Gastrocnemius medialis (tissue), 4 donors: ENCODE measurements at regions not wholly inside any gene's neighbourhood (a gene's known extent, or its start where the extent isn't known, plus 50 kb on each side); places are given as distances from the start of the nearest gene placed in this dataset.

Experiments used
- ATAC-seq, 2 donors: fragments of 150-250 bp; one replicate each; pipeline ENCODE4 v1.9.1; 2016
- DNase-seq, 2 donors: peaks; one replicate each; pipeline ENCODE4 v3.0.0-alpha.2; 2019
- H3K27ac ChIP-seq, 4 donors: fragments of 200-600 bp; sonication (generic); 1 replicate in 1 of 4; 2 replicates in 3 of 4; pipeline ENCODE4 v1.5.1; 2016 to 2018; ENCODE audit warnings: mild to moderate bottlenecking in 2 of 4, moderate library complexity in 1 of 4
- H3K27me3 ChIP-seq, 3 donors: fragments of 200-600 bp; sonication (generic) in 2 of 3; 1 replicate in 1 of 3; 2 replicates in 2 of 3; pipeline versions ENCODE4 v1.5.1 to v1.6.0; 2016 to 2019; ENCODE audit warnings: mild to moderate bottlenecking in 1 of 3, moderate library complexity in 1 of 3
- H3K36me3 ChIP-seq, 2 donors: fragments of 200-600 bp; sonication (generic) in 1 of 2; one replicate each; pipeline ENCODE4 v1.5.1; 2017 to 2018
- H3K4me1 ChIP-seq, 2 donors: fragments of 200-600 bp; sonication (generic) in 1 of 2; one replicate each; pipeline ENCODE4 v1.5.1; 2016 to 2017; ENCODE audit warnings: mild to moderate bottlenecking in 2 of 2
- H3K4me3 ChIP-seq, 4 donors: fragments of 200-600 bp; sonication (generic) in 3 of 4; 1 replicate in 1 of 4; 2 replicates in 3 of 4; pipeline ENCODE4 v1.5.1; 2016 to 2019; ENCODE audit warnings: mild to moderate bottlenecking in 2 of 4
- H3K9me3 ChIP-seq, 3 donors: fragments of 200-600 bp; sonication (generic) in 2 of 3; 1 replicate in 1 of 3; 2 replicates in 2 of 3; pipeline ENCODE4 v1.5.1; 2016 to 2019
- CTCF ChIP-seq, 5 experiments: fragments of 450-650 bp in 3 of 5; fragments of 200-600 bp in 2 of 5; sonication (generic) in 2 of 5; IDR thresholded peaks in 4 of 5; conservative IDR thresholded peaks in 1 of 5; 1 replicate in 4 of 5; 2 replicates in 1 of 5; pipeline ENCODE4 v1.5.1; 2016 to 2019; ENCODE audit warnings: antibody characterized with exemption in 5 of 5, mild to moderate bottlenecking in 3 of 5, moderate library complexity in 3 of 5
- POLR2A ChIP-seq, 2 donors: fragments of 450-650 bp; IDR thresholded peaks; one replicate each; pipeline ENCODE4 v1.6.1; 2017; ENCODE audit warnings: antibody characterized with exemption in 2 of 2, mild to moderate bottlenecking in 2 of 2, moderate library complexity in 2 of 2
- in situ Hi-C, 4 donors: fragments of 200-750 bp; cut with MboI; loops; one replicate each; pipeline versions ENCODE4 v1.15.0 to v1.8.0; 2017; ENCODE audit warnings: low sequenced_read_pairs in 4 of 4
- intact Hi-C: fragments of 100-400 bp; cut with DNase I; formaldehyde crosslinking; loops from one replicate; pipeline ENCODE4 v1.15.1; 2023; ENCODE audit warnings: low total_unique reads

- H3K4me3 ChIP-seq = no peak overlapping the region
- intact Hi-C loops (no loop called here), in situ Hi-C loops (no loop called here)
- TF ChIP-seq POLR2A (IDR thresholded peaks at IDR 0.05) (no peak), CTCF (IDR thresholded peaks at IDR 0.05 in 4 of 5, conservative IDR thresholded peaks at IDR 0.05 in 1 of 5) (no peak)
- H3K27me3 ChIP-seq = no peaks in the 10 kb centered on the region
- DNase-seq (no peak), ATAC-seq (no peak)
- H3K4me1 ChIP-seq = no peaks in the 10 kb centered on the region
- no peaks in the 10 kb centered on the region for H3K36me3 ChIP-seq
- H3K27ac ChIP-seq = no peak overlapping the region
- H3K9me3 ChIP-seq = no peaks in the 10 kb centered on the region
Measured at GRCh38 chr13:38044067-38044466, 174.5 kb upstream of the TRPC4 start.

GRCh38 chr13:38042771-38043170, 173.2 kb upstream of the TRPC4 start:
- ATAC-seq = no peak
- H3K36me3 ChIP-seq = no peaks in the 10 kb centered on the region
- DNase-seq = no peak
- H3K9me3 ChIP-seq = no peaks in the 10 kb centered on the region
- no peak overlapping the region for H3K27ac ChIP-seq
- no peaks in the 10 kb centered on the region for H3K4me1 ChIP-seq
- intact Hi-C loops = no loop called here
- no peak overlapping the region for H3K4me3 ChIP-seq
- in situ Hi-C loops = no loop called here
- no peaks in the 10 kb centered on the region for H3K27me3 ChIP-seq
- TF ChIP-seq CTCF (IDR thresholded peaks at IDR 0.05 in 4 of 5, conservative IDR thresholded peaks at IDR 0.05 in 1 of 5) = no peak
- no peak for TF ChIP-seq POLR2A (IDR thresholded peaks at IDR 0.05)

GRCh38 chr13:38024431-38024830, 154.9 kb upstream of the TRPC4 start:
- Histone ChIP-seq H3K36me3 (no peaks in the 10 kb centered on the region), H3K9me3 (no peaks in the 10 kb centered on the region), H3K4me1 (no peaks in the 10 kb centered on the region), H3K27ac (no peak overlapping the region), H3K4me3 (no peak overlapping the region), H3K27me3 (no peaks in the 10 kb centered on the region)
- in situ Hi-C loops = no loop called here
- no peak for ATAC-seq
- TF ChIP-seq CTCF (IDR thresholded peaks at IDR 0.05 in 4 of 5, conservative IDR thresholded peaks at IDR 0.05 in 1 of 5) (no peak), POLR2A (IDR thresholded peaks at IDR 0.05) (no peak)
- no peak for DNase-seq
- intact Hi-C loops = no loop called here

GRCh38 chr13:38017320-38017719, 147.7 kb upstream of the TRPC4 start:
- no peaks in the 10 kb centered on the region for H3K36me3 ChIP-seq
- no peak overlapping the region for H3K27ac ChIP-seq
- H3K4me3 ChIP-seq = no peak overlapping the region
- TF ChIP-seq POLR2A (IDR thresholded peaks at IDR 0.05) (no peak), CTCF (IDR thresholded peaks at IDR 0.05 in 4 of 5, conservative IDR thresholded peaks at IDR 0.05 in 1 of 5) (no peak)
- no peaks in the 10 kb centered on the region for H3K27me3 ChIP-seq
- H3K4me1 ChIP-seq = no peaks in the 10 kb centered on the region
- in situ Hi-C loops = no loop called here
- peaks cover 0 to 5% (median 0%) of the 10 kb centered on the region in 3 donors for H3K9me3 ChIP-seq
- ATAC-seq (no peak), DNase-seq (no peak)
- intact Hi-C loops = no loop called here

- Histone ChIP-seq H3K4me1 (no peaks in the 10 kb centered on the region), H3K27ac (no peak overlapping the region), H3K9me3 (peaks cover 0 to 5% (median 0%) of the 10 kb centered on the region in 3 donors), H3K36me3 (no peaks in the 10 kb centered on the region), H3K27me3 (no peaks in the 10 kb centered on the region), H3K4me3 (no peak overlapping the region)
- no peak for ATAC-seq
- in situ Hi-C loops = no loop called here
- no peak for TF ChIP-seq POLR2A (IDR thresholded peaks at IDR 0.05)
- no peak for TF ChIP-seq CTCF (IDR thresholded peaks at IDR 0.05 in 4 of 5, conservative IDR thresholded peaks at IDR 0.05 in 1 of 5)
- intact Hi-C loops = no loop called here
- no peak for DNase-seq
Measured at GRCh38 chr13:38013676-38014075, 144.1 kb upstream of the TRPC4 start.
